ENCODE measurements at regions not wholly inside any gene's neighbourhood (a gene's known extent, or its start where the extent isn't known, plus 50 kb on each side); places are given as distances from the start of the nearest gene placed in this dataset.
A peak's percentile ranks its signal among the peaks of the same experiment; 100 is the strongest.
"Not testable (repeated sequence)": the region's sequence is repeated elsewhere in the genome, so short reads cannot be mapped to it uniquely, and the experiment has no call there.

- DNase-seq (ENCODE audit: low spot score), result no peak
Measured at GRCh38 chrX:47776292-47777006, 60.3 kb upstream of the ZNF81 start.

GRCh38 chrX:47772764-47773163 is 63.9 kb upstream of the ZNF81 start:
- no peak for DNase-seq (ENCODE audit: low spot score)

GRCh38 chrX:47771473-47771872 is 65.2 kb upstream of the ZNF81 start:
- DNase-seq (ENCODE audit: low spot score), result no peak

GRCh38 chrX:47762826-47763225 is 73.9 kb upstream of the ZNF81 start:
- DNase-seq (ENCODE audit: low spot score), result not testable (repeated sequence)

- no peak for DNase-seq (ENCODE audit: low spot score)
Measured at GRCh38 chrX:47752685-47753084, 84.0 kb upstream of the ZNF81 start.

- peak; percentile 38 for DNase-seq (ENCODE audit: low spot score)
Measured at GRCh38 chrX:47751670-47752069, 85.0 kb upstream of the ZNF81 start.

GRCh38 chrX:47749185-47749967 is 87.3 kb upstream of the ZNF81 start:
- DNase-seq (ENCODE audit: low spot score), result no peak

- DNase-seq (ENCODE audit: low spot score), result no peak
Measured at GRCh38 chrX:47748576-47748975, 88.1 kb upstream of the ZNF81 start.

GRCh38 chrX:47746446-47746845 is 87.5 kb upstream of the UXT start:
- no peak for DNase-seq (ENCODE audit: low spot score)

GRCh38 chrX:47745416-47745815 is 86.4 kb upstream of the UXT start:
- DNase-seq (ENCODE audit: low spot score), result no peak

GRCh38 chrX:47743504-47743903 is 84.5 kb upstream of the UXT start:
- DNase-seq (ENCODE audit: low spot score), result no peak

- DNase-seq (ENCODE audit: low spot score), result not testable (repeated sequence)
Measured at GRCh38 chrX:47738870-47739269, 79.9 kb upstream of the UXT start.

GRCh38 chrX:47723689-47724088 is 64.7 kb upstream of the UXT start:
- no peak for DNase-seq (ENCODE audit: low spot score)

GRCh38 chrX:47723083-47723482 is 64.1 kb upstream of the UXT start:
- DNase-seq (ENCODE audit: low spot score), result no peak

- no peak for DNase-seq (ENCODE audit: low spot score)
Measured at GRCh38 chrX:47722260-47722659, 63.3 kb upstream of the UXT start.

GRCh38 chrX:47715078-47715477 is 56.1 kb upstream of the UXT start:
- not testable (repeated sequence) for DNase-seq (ENCODE audit: low spot score)

- DNase-seq (ENCODE audit: low spot score), result not testable (repeated sequence)
Measured at GRCh38 chrX:47712675-47713074, 53.7 kb upstream of the UXT start.

GRCh38 chrX:47710252-47710651 is 51.3 kb upstream of the UXT start:
- DNase-seq (ENCODE audit: low spot score), result no peak
